Uterus (tissue), 2 donors: ENCODE measurements at regions not wholly inside any gene's neighbourhood (a gene's known extent, or its start where the extent isn't known, plus 50 kb on each side); places are given as distances from the start of the nearest gene placed in this dataset.

Experiments
- CTCF ChIP-seq, 4 experiments: fragments of 200-600 bp in 2 of 4; fragments of 450-650 bp in 2 of 4; sonication (generic) in 2 of 4; IDR thresholded peaks; one replicate each; pipeline ENCODE4 v1.5.1; 2016 to 2019; ENCODE audit warnings: antibody characterized with exemption in 4 of 4, mild to moderate bottlenecking in 2 of 4, moderate library complexity in 1 of 4
- POLR2A ChIP-seq, 2 donors: fragments of 450-650 bp; IDR thresholded peaks; one replicate each; pipeline ENCODE4 v1.6.1; 2016; ENCODE audit warnings: antibody characterized with exemption in 2 of 2, mild to moderate bottlenecking in 1 of 2, moderate library complexity in 1 of 2

DNA sequence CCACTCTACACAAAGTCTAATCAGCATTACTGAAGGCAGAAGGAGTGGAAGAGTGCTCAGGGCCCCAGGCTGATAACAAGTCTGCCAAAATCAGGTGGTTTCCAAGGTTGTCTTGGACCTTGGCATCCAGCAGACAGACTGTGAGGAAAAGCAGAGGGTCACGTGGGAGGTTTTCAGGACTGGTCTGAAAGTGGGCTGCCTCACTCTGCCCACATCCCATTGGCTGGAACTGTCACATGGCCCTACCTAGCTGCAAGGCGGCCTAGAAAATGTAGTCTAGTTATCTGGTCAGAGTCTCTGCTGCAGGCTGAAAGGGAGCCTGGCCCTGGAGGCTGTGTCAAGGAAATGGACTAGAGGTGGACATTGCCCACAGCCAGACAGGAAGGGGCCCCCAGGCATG is 310.7 kb upstream of the ASIC2 start:
- no peak for TF ChIP-seq CTCF (IDR thresholded peaks at IDR 0.05)
- no peak for TF ChIP-seq POLR2A (IDR thresholded peaks at IDR 0.05)
